Mesothelial cell of epicardium (in vitro differentiated cells): ENCODE measurements at regions not wholly inside any gene's neighbourhood (a gene's known extent, or its start where the extent isn't known, plus 50 kb on each side); places are given as distances from the start of the nearest gene placed in this dataset.

Experiments used
- DNase-seq, 2 experiments: peaks; one replicate each; pipeline ENCODE4 v3.0.0; 2021; ENCODE audit warnings: low spot score in 2 of 2; ENCODE audit not compliant: unreplicated experiment in 2 of 2
- H3K27ac Mint-ChIP-seq: 2 replicates; pipeline ENCODE4 v1.8.0; 2021; ENCODE audit warnings: mixed read lengths
- H3K27me3 Mint-ChIP-seq: 2 replicates; pipeline ENCODE4 v1.8.0; 2021; ENCODE audit warnings: low read depth, mixed read lengths
- H3K36me3 Mint-ChIP-seq: 2 replicates; pipeline ENCODE4 v1.8.0; 2021; ENCODE audit warnings: mixed read lengths
- H3K4me1 Mint-ChIP-seq: 2 replicates; pipeline ENCODE4 v1.8.0; 2021; ENCODE audit warnings: mixed read lengths
- H3K4me3 Mint-ChIP-seq: 2 replicates; pipeline ENCODE4 v1.8.0; 2021; ENCODE audit warnings: mild to moderate bottlenecking, moderate library complexity, mixed read lengths
- H3K9me3 Mint-ChIP-seq: 2 replicates; pipeline ENCODE4 v1.8.0; 2021; ENCODE audit warnings: mixed read lengths
- CTCF ChIP-seq: fragments of 200-600 bp; sonication (generic); IDR thresholded peaks from one replicate; pipeline ENCODE4 v1.5.0; 2021; ENCODE audit warnings: antibody characterized with exemption; ENCODE audit not compliant: unreplicated experiment

- no peak for TF ChIP-seq CTCF
- Mint-ChIP-seq H3K9me3 (no peaks in the 10 kb centered on the region), H3K4me1 (no peaks in the 10 kb centered on the region), H3K27me3 (peaks cover 8% of the 10 kb centered on the region), H3K27ac (no peak overlapping the region), H3K4me3 (no peak overlapping the region), H3K36me3 (no peaks in the 10 kb centered on the region)
- no peak for DNase-seq
These were observed 283.4 kb downstream of the HAO1 start for GRCh38 chr20:7656687-7657467.

- Mint-ChIP-seq H3K27ac (no peak overlapping the region), H3K4me1 (no peaks in the 10 kb centered on the region), H3K27me3 (peaks cover 5% of the 10 kb centered on the region), H3K4me3 (no peak overlapping the region), H3K36me3 (no peaks in the 10 kb centered on the region), H3K9me3 (no peaks in the 10 kb centered on the region)
- DNase-seq, result no peak
- TF ChIP-seq CTCF, result no peak
These were observed 282.7 kb downstream of the HAO1 start for GRCh38 chr20:7657569-7657968.

- H3K4me3 Mint-ChIP-seq, result no peak overlapping the region
- no peaks in the 10 kb centered on the region for H3K36me3 Mint-ChIP-seq
- no peak for DNase-seq
- TF ChIP-seq CTCF, result no peak
- no peak overlapping the region for H3K27ac Mint-ChIP-seq
- H3K4me1 Mint-ChIP-seq, result peaks cover 4% of the 10 kb centered on the region
- H3K27me3 Mint-ChIP-seq, result peaks cover 3% of the 10 kb centered on the region
- no peaks in the 10 kb centered on the region for H3K9me3 Mint-ChIP-seq
These were observed 280.1 kb downstream of the HAO1 start for GRCh38 chr20:7660165-7660564.

- TF ChIP-seq CTCF, result no peak
- Mint-ChIP-seq H3K27me3 (peaks cover 1% of the 10 kb centered on the region), H3K4me3 (no peak overlapping the region), H3K27ac (no peak overlapping the region), H3K36me3 (no peaks in the 10 kb centered on the region), H3K4me1 (peaks cover 9% of the 10 kb centered on the region), H3K9me3 (no peaks in the 10 kb centered on the region)
- no peak for DNase-seq
These were observed 274.9 kb downstream of the HAO1 start for GRCh38 chr20:7665376-7665775.

GRCh38 chr20:7667194-7667593 is 273.1 kb downstream of the HAO1 start:
- no peaks in the 10 kb centered on the region for H3K9me3 Mint-ChIP-seq
- peaks cover 9% of the 10 kb centered on the region for H3K4me1 Mint-ChIP-seq
- no peak overlapping the region for H3K27ac Mint-ChIP-seq
- H3K27me3 Mint-ChIP-seq, result peaks cover 6% of the 10 kb centered on the region
- no peak for DNase-seq
- TF ChIP-seq CTCF, result no peak
- no peaks in the 10 kb centered on the region for H3K36me3 Mint-ChIP-seq
- H3K4me3 Mint-ChIP-seq, result no peak overlapping the region
